Endothelial cell of umbilical vein (primary cell): ENCODE measurements at regions not wholly inside any gene's neighbourhood (a gene's known extent, or its start where the extent isn't known, plus 50 kb on each side); places are given as distances from the start of the nearest gene placed in this dataset.

Experiments used
- CTCF ChIP-seq, 2 donors: IDR thresholded peaks; 1 replicate in 1 of 2; 2 replicates in 1 of 2; pipeline ENCODE4 v1.5.1; 2011; ENCODE audit warnings: low read length in 2 of 2, mild to moderate bottlenecking in 2 of 2, moderate library complexity in 2 of 2, control low read depth in 1 of 2, inconsistent platforms in 1 of 2, low read depth in 1 of 2; ENCODE audit not compliant: insufficient read depth in 1 of 2; ENCODE audit errors: extremely low read depth in 1 of 2
- EZH2 ChIP-seq: IDR thresholded peaks from 2 replicates; pipeline ENCODE4 v1.6.1; 2012; ENCODE audit warnings: borderline replicate concordance, low read depth, mild to moderate bottlenecking, moderate library complexity, low read length, inconsistent platforms; ENCODE audit not compliant: severe bottlenecking
- FOS ChIP-seq: IDR thresholded peaks from 2 replicates; pipeline ENCODE4 v1.6.1; 2011; ENCODE audit warnings: mild to moderate bottlenecking, low read length, moderate library complexity, borderline replicate concordance; ENCODE audit not compliant: insufficient read depth
- GATA2 ChIP-seq: IDR thresholded peaks from 2 replicates; pipeline ENCODE4 v1.7.0; 2011; ENCODE audit warnings: low read depth, mild to moderate bottlenecking, moderate library complexity, mixed read lengths, low read length; ENCODE audit not compliant: insufficient read length, insufficient read depth
- JUN ChIP-seq: IDR thresholded peaks from 2 replicates; pipeline ENCODE4 v1.6.1; 2011; ENCODE audit warnings: borderline replicate concordance, low read depth; ENCODE audit not compliant: insufficient read length, insufficient read depth
- MYC ChIP-seq: IDR thresholded peaks from one replicate; pipeline ENCODE4 v1.6.1; 2011; ENCODE audit warnings: mild to moderate bottlenecking, low read depth, low read length
- POLR2A ChIP-seq: IDR thresholded peaks from 2 replicates; pipeline ENCODE4 v1.6.1; 2012; ENCODE audit warnings: low read depth, mild to moderate bottlenecking, control low read depth, low read length
- POLR2AphosphoS5 ChIP-seq: IDR thresholded peaks from 2 replicates; pipeline ENCODE4 v1.6.1; 2012; ENCODE audit warnings: low read depth, mild to moderate bottlenecking, control low read depth, low read length, moderate library complexity; ENCODE audit not compliant: insufficient read depth
- TF ChIP-seq, protein P1 (sequence below): IDR thresholded peaks from 2 replicates; pipeline ENCODE4 v1.6.1; 2011; ENCODE audit not compliant: insufficient read depth, insufficient read length

- TF ChIP-seq POLR2A (no peak), EZH2 (no peak), POLR2AphosphoS5 (no peak), CTCF (IDR thresholded peaks at IDR 0.05; ENCODE audit: extremely low read depth in 1 of 2, insufficient read depth in 1 of 2, low read depth in 1 of 2, low read length in 2 of 2) (no peak), JUN (no peak), FOS (no peak), GATA2 (no peak), MYC (no peak)
- TF ChIP-seq, protein P1, sequence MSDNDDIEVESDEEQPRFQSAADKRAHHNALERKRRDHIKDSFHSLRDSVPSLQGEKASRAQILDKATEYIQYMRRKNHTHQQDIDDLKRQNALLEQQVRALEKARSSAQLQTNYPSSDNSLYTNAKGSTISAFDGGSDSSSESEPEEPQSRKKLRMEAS: no peak
Measured at GRCh38 chr7:112996331-112996871, 90.2 kb downstream of the GPR85 start.
